ENCODE measurements at regions not wholly inside any gene's neighbourhood (a gene's known extent, or its start where the extent isn't known, plus 50 kb on each side); places are given as distances from the start of the nearest gene placed in this dataset.
"Not testable (repeated sequence)": the region's sequence is repeated elsewhere in the genome, so short reads cannot be mapped to it uniquely, and the experiment has no call there.

GRCh38 chr12:124070394-124071074 lies 97.5 kb downstream of the ZNF664 start:
- not testable (repeated sequence) for DNase-seq

- DNase-seq: no peak
These were observed 98.0 kb downstream of the ZNF664 start for GRCh38 chr12:124071075-124071443.

- DNase-seq: no peak
These were observed 100.5 kb downstream of the ZNF664 start for GRCh38 chr12:124073356-124074035.

GRCh38 chr12:124075841-124076240 lies 102.8 kb downstream of the ZNF664 start:
- no peak for DNase-seq

DNA sequence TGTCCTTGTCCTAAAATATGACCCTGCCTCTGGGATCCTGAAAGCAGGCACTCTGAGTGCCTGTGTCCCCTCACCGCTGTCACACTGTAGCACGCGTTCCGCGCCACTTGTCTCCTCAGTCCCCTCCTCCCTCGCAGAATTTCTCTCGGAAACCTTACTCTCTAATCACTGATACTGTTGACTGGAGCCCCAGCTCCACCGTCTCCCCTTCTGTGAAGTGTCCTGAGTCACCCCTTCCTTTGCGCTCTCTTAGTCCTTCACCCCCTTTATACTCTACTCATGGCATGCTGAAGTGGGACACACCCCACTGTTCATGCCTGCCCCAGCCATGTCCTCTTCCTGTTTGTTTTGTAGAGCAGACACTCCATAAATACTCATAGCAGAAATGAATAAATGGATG lies 104.7 kb downstream of the ZNF664 start:
- no peak for DNase-seq

- DNase-seq: no peak
These were observed 105.8 kb downstream of the ZNF664 start for GRCh38 chr12:124078800-124079199.

GRCh38 chr12:124080649-124081048 lies 107.6 kb downstream of the ZNF664 start:
- DNase-seq: no peak

- no peak for DNase-seq
These were observed 109.0 kb downstream of the ZNF664 start for GRCh38 chr12:124082012-124082411.

DNA sequence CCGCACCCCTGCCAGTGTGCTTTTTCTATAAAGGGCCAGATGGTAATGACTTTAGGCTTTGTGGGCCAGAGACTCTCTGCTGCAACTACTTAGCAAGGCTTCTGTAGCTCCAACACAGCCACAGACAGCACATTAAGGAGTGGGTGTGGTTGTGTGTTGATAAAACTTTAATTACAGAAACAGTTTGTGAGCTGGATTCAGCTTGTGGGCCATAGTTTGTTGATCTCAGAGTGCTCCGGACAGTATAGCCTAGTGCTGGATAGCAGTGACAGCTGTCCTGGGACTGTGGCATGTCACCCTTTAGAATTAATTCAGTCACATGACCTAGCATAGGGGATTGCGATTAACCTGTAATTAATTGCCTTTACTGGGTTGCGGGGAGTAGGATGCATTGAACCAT lies 109.7 kb downstream of the ZNF664 start:
- DNase-seq: no peak

DNA sequence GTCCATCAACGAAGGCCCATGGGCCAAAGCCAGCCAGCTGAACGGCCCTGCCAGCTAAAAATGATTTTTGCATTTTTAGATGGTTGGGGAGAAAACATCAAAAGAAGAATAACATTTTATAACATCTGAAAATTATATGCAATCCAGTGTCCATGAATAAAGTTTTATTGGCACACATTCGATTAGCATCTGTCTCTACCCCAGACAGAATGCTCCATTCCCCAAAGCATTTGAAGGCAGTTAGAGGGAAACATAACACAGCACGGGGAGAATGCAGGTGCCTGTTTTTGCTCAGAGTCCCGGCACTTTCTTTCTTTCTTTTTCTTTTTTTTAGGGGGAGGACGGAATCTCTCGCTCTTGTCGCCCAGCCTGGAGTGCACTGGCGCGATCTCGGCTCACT lies 110.7 kb downstream of the ZNF664 start:
- no peak for DNase-seq

- DNase-seq: no peak
These were observed 112.6 kb downstream of the ZNF664 start for GRCh38 chr12:124085419-124086296.

- no peak for DNase-seq
These were observed 113.4 kb downstream of the ZNF664 start for GRCh38 chr12:124086299-124086898.

- no peak for DNase-seq
These were observed 114.4 kb downstream of the ZNF664 start for GRCh38 chr12:124087266-124088051.

- DNase-seq: peak; percentile 62
These were observed 115.3 kb downstream of the ZNF664 start for GRCh38 chr12:124088217-124088907.

DNA sequence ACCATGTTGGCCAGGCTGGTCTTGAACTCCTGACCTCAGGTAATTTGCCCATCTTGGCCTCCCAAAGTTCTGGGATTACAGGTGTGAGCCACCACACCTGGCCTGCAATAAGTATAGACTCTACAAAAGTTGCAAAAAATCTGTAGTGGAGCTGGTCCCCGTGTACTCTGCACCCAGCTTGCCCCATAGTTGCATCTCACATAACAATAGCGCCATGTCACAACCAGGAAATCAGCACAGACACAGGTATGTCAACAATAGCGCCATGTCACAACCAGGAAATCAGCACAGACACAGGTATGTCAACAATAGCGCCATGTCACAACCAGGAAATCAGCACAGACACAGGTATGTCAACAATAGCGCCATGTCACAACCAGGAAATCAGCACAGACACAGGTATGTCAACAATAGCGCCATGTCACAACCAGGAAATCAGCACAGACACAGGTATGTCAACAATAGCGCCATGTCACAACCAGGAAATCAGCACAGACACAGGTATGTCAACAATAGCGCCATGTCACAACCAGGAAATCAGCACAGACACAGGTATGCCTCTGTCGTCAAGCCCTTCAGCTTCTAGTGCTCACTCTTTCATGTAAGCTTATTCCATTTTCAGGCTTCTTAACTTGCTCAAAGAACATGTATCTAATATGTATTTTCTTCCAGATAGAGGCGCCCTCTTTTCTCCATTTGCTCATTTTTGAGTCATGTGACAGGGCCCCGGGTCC lies 116.3 kb downstream of the ZNF664 start:
- not testable (repeated sequence) for DNase-seq

DNA sequence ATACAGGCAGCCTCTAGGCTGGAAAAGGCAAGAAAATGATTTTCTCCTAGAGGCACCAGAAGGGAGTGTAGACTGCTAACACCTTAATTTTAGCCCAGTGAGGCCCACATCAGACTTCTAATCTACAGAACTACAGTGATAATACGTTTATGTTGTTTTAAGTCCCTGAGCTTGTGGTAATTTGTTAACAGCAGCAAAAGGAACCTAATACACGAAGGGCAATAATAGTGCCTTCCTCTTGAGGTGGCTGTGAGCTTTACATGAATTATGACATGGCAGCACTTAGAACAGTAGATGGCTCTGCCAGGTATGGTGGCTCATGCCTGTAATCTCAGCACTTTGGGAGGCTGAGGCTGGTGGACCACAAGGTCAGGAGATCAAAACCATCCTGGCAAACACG lies 118.8 kb downstream of the ZNF664 start:
- DNase-seq: no peak

- not testable (repeated sequence) for DNase-seq
These were observed 119.5 kb downstream of the ZNF664 start for GRCh38 chr12:124092532-124092931.

- DNase-seq: no peak
These were observed 120.3 kb downstream of the ZNF664 start for GRCh38 chr12:124093297-124093696.

GRCh38 chr12:124094188-124094587 lies 121.2 kb downstream of the ZNF664 start:
- no peak for DNase-seq

GRCh38 chr12:124094733-124095132 lies 121.7 kb downstream of the ZNF664 start:
- no peak for DNase-seq

GRCh38 chr12:124096109-124096508 lies 123.1 kb downstream of the ZNF664 start:
- no peak for DNase-seq
